T-helper 1 cell treated with Interleukin-12 subunit alpha and Interleukin-12 subunit beta and Interleukin-4 antibody, amounts not matched to agents 30 μg/mL and 1 μg/mL, for 36 hours (primary cell): ENCODE measurements at regions not wholly inside any gene's neighbourhood (a gene's known extent, or its start where the extent isn't known, plus 50 kb on each side); places are given as distances from the start of the nearest gene placed in this dataset.

ENCODE experiments used
- H3K27ac Mint-ChIP-seq: one replicate; pipeline ENCODE4 v1.8.0; 2021; ENCODE audit warnings: mild to moderate bottlenecking, mixed read lengths
- H3K27me3 Mint-ChIP-seq: one replicate; pipeline ENCODE4 v1.8.0; 2021; ENCODE audit warnings: low read depth, mixed read lengths
- H3K36me3 Mint-ChIP-seq: one replicate; pipeline ENCODE4 v1.8.0; 2021; ENCODE audit warnings: low read depth, mixed read lengths
- H3K4me1 Mint-ChIP-seq: one replicate; pipeline ENCODE4 v1.8.0; 2021; ENCODE audit warnings: low read depth, mixed read lengths
- H3K4me3 Mint-ChIP-seq: one replicate; pipeline ENCODE4 v1.8.0; 2021; ENCODE audit warnings: mild to moderate bottlenecking, moderate library complexity, mixed read lengths
- H3K9me3 Mint-ChIP-seq: one replicate; pipeline ENCODE4 v1.8.0; 2021; ENCODE audit warnings: mixed read lengths

- Mint-ChIP-seq H3K4me1 (no peaks in the 10 kb centered on the region), H3K27ac (no peak overlapping the region), H3K4me3 (no peak overlapping the region), H3K9me3 (no peaks in the 10 kb centered on the region), H3K27me3 (no peaks in the 10 kb centered on the region), H3K36me3 (no peaks in the 10 kb centered on the region)
Observed at GRCh38 chr6:8789878-8790277, 354.5 kb upstream of the SLC35B3 start.

- Mint-ChIP-seq H3K36me3 (no peaks in the 10 kb centered on the region), H3K4me3 (no peak overlapping the region), H3K4me1 (no peaks in the 10 kb centered on the region), H3K27ac (no peak overlapping the region), H3K27me3 (no peaks in the 10 kb centered on the region), H3K9me3 (peaks cover 5% of the 10 kb centered on the region)
Observed at GRCh38 chr6:8785223-8785622, 349.9 kb upstream of the SLC35B3 start.

GRCh38 chr6:8783191-8783590 lies 347.8 kb upstream of the SLC35B3 start:
- no peaks in the 10 kb centered on the region for H3K36me3 Mint-ChIP-seq
- no peaks in the 10 kb centered on the region for H3K4me1 Mint-ChIP-seq
- H3K27ac Mint-ChIP-seq, result no peak overlapping the region
- peaks cover 5% of the 10 kb centered on the region for H3K9me3 Mint-ChIP-seq
- no peak overlapping the region for H3K4me3 Mint-ChIP-seq
- H3K27me3 Mint-ChIP-seq, result no peaks in the 10 kb centered on the region

GRCh38 chr6:8780653-8781052 lies 345.3 kb upstream of the SLC35B3 start:
- Mint-ChIP-seq H3K4me1 (no peaks in the 10 kb centered on the region), H3K36me3 (no peaks in the 10 kb centered on the region), H3K27me3 (no peaks in the 10 kb centered on the region), H3K9me3 (peaks cover 10% of the 10 kb centered on the region), H3K27ac (no peak overlapping the region), H3K4me3 (no peak overlapping the region)

- H3K4me3 Mint-ChIP-seq, result no peak overlapping the region
- no peaks in the 10 kb centered on the region for H3K36me3 Mint-ChIP-seq
Observed at GRCh38 chr6:8764733-8765132, 329.4 kb upstream of the SLC35B3 start.

GRCh38 chr6:8760951-8761350 lies 325.6 kb upstream of the SLC35B3 start:
- no peaks in the 10 kb centered on the region for H3K4me1 Mint-ChIP-seq
- H3K27ac Mint-ChIP-seq, result no peak overlapping the region
- H3K9me3 Mint-ChIP-seq, result no peaks in the 10 kb centered on the region
- H3K4me3 Mint-ChIP-seq, result no peak overlapping the region
- H3K27me3 Mint-ChIP-seq, result no peaks in the 10 kb centered on the region
- no peaks in the 10 kb centered on the region for H3K36me3 Mint-ChIP-seq

More at GRCh38 chr6:8764733-8765132, 329.4 kb upstream of the SLC35B3 start:
- no peaks in the 10 kb centered on the region for H3K9me3 Mint-ChIP-seq
- H3K4me1 Mint-ChIP-seq, result no peaks in the 10 kb centered on the region
- no peak overlapping the region for H3K27ac Mint-ChIP-seq
- no peaks in the 10 kb centered on the region for H3K27me3 Mint-ChIP-seq

GRCh38 chr6:8758412-8758811 lies 323.1 kb upstream of the SLC35B3 start:
- no peaks in the 10 kb centered on the region for H3K4me1 Mint-ChIP-seq
- no peaks in the 10 kb centered on the region for H3K9me3 Mint-ChIP-seq
- no peaks in the 10 kb centered on the region for H3K27me3 Mint-ChIP-seq
- H3K36me3 Mint-ChIP-seq, result no peaks in the 10 kb centered on the region
- no peak overlapping the region for H3K27ac Mint-ChIP-seq
- H3K4me3 Mint-ChIP-seq, result no peak overlapping the region

- Mint-ChIP-seq H3K36me3 (no peaks in the 10 kb centered on the region), H3K4me3 (no peak overlapping the region), H3K4me1 (no peaks in the 10 kb centered on the region), H3K27ac (no peak overlapping the region), H3K9me3 (no peaks in the 10 kb centered on the region), H3K27me3 (no peaks in the 10 kb centered on the region)
Observed at GRCh38 chr6:8750627-8751026, 315.3 kb upstream of the SLC35B3 start.

- no peaks in the 10 kb centered on the region for H3K4me1 Mint-ChIP-seq
- H3K9me3 Mint-ChIP-seq, result no peaks in the 10 kb centered on the region
- H3K4me3 Mint-ChIP-seq, result no peak overlapping the region
Observed at GRCh38 chr6:8749465-8749864, 314.1 kb upstream of the SLC35B3 start.

GRCh38 chr6:8743170-8743745 lies 307.9 kb upstream of the SLC35B3 start:
- Mint-ChIP-seq H3K9me3 (peaks cover 4% of the 10 kb centered on the region), H3K4me1 (peaks cover 7% of the 10 kb centered on the region), H3K27ac (no peak overlapping the region), H3K27me3 (no peaks in the 10 kb centered on the region), H3K36me3 (no peaks in the 10 kb centered on the region), H3K4me3 (peak overlapping the region; percentile 76)

More at GRCh38 chr6:8749465-8749864, 314.1 kb upstream of the SLC35B3 start:
- Mint-ChIP-seq H3K27me3 (no peaks in the 10 kb centered on the region), H3K36me3 (no peaks in the 10 kb centered on the region), H3K27ac (no peak overlapping the region)

- Mint-ChIP-seq H3K9me3 (peaks cover 4% of the 10 kb centered on the region), H3K4me1 (peaks cover 7% of the 10 kb centered on the region), H3K36me3 (no peaks in the 10 kb centered on the region), H3K27ac (no peak overlapping the region), H3K27me3 (no peaks in the 10 kb centered on the region), H3K4me3 (no peak overlapping the region)
Observed at GRCh38 chr6:8739454-8739853, 304.1 kb upstream of the SLC35B3 start.

- no peak overlapping the region for H3K27ac Mint-ChIP-seq
- H3K4me1 Mint-ChIP-seq, result peaks cover 7% of the 10 kb centered on the region
- no peak overlapping the region for H3K4me3 Mint-ChIP-seq
- no peaks in the 10 kb centered on the region for H3K27me3 Mint-ChIP-seq
- H3K36me3 Mint-ChIP-seq, result no peaks in the 10 kb centered on the region
- H3K9me3 Mint-ChIP-seq, result peaks cover 4% of the 10 kb centered on the region
Observed at GRCh38 chr6:8738951-8739350, 303.6 kb upstream of the SLC35B3 start.

- Mint-ChIP-seq H3K9me3 (peaks cover 4% of the 10 kb centered on the region), H3K27me3 (no peaks in the 10 kb centered on the region), H3K4me1 (peaks cover 2% of the 10 kb centered on the region), H3K4me3 (no peak overlapping the region), H3K36me3 (no peaks in the 10 kb centered on the region), H3K27ac (no peak overlapping the region)
Observed at GRCh38 chr6:8736156-8736895, 301.0 kb upstream of the SLC35B3 start.

GRCh38 chr6:8733879-8734278 lies 298.5 kb upstream of the SLC35B3 start:
- Mint-ChIP-seq H3K27ac (no peak overlapping the region), H3K9me3 (no peaks in the 10 kb centered on the region), H3K27me3 (no peaks in the 10 kb centered on the region), H3K36me3 (no peaks in the 10 kb centered on the region), H3K4me3 (no peak overlapping the region), H3K4me1 (peaks cover 2% of the 10 kb centered on the region)

GRCh38 chr6:8731874-8732273 lies 296.5 kb upstream of the SLC35B3 start:
- Mint-ChIP-seq H3K4me3 (no peak overlapping the region), H3K9me3 (no peaks in the 10 kb centered on the region), H3K4me1 (peaks cover 2% of the 10 kb centered on the region), H3K27ac (no peak overlapping the region), H3K36me3 (no peaks in the 10 kb centered on the region), H3K27me3 (no peaks in the 10 kb centered on the region)
